ENCODE measurements at regions not wholly inside any gene's neighbourhood (a gene's known extent, or its start where the extent isn't known, plus 50 kb on each side); places are given as distances from the start of the nearest gene placed in this dataset.
"Not testable (repeated sequence)": the region's sequence is repeated elsewhere in the genome, so short reads cannot be mapped to it uniquely, and the experiment has no call there.

DNA sequence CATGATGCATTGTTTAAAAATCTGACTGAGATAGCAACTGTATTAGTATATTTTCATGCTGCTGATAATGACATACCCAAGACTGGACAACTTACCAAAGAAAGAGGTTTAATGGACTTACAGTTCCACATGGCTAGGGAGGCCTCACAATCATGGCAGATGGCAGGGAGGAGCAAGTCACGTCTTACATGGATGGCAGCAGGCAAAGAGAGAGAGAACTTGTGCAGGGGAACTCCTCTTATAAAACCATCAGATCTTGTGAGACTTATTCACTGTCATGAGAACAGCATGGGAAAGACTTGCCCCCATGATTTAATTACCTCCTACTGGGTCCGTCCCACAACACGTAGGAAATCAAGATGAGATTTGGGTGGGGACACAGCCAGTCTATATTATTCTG lies 81.3 kb upstream of the CCDC179 start:
- not testable (repeated sequence) for H4K91ac ChIP-seq (ENCODE audit: low read length); H3K79me1 ChIP-seq (replicated peaks; ENCODE audit: low read length, poor library complexity, severe bottlenecking); H3K27me3 ChIP-seq (ENCODE audit: control insufficient read depth in 1 of 2, insufficient read depth in 1 of 2, low read length in 2 of 2); H3K18ac ChIP-seq (ENCODE audit: low read depth in 1 of 2, low read length in 2 of 2); H4K8ac ChIP-seq (ENCODE audit: low read length); H2BK12ac ChIP-seq (ENCODE audit: low read length in 2 of 2); DNase-seq; H3K9ac ChIP-seq (ENCODE audit: low read length); H3K4me2 ChIP-seq (ENCODE audit: low read length, poor library complexity, severe bottlenecking); H3K23ac ChIP-seq (ENCODE audit: low read length in 2 of 2); H3K4me1 ChIP-seq (ENCODE audit: control insufficient read depth, insufficient read depth, low read depth, low read length); H2AK5ac ChIP-seq (ENCODE audit: low read length, severe bottlenecking); H3K4me3 ChIP-seq (ENCODE audit: insufficient read depth in 1 of 2, low read depth in 1 of 2, low read length in 2 of 2); H2BK120ac ChIP-seq (ENCODE audit: low read depth, low read length); H3K14ac ChIP-seq (ENCODE audit: low read length in 2 of 2); H3K9me3 ChIP-seq (ENCODE audit: control insufficient read depth, low read length); H2BK5ac ChIP-seq (ENCODE audit: low read depth, low read length, poor library complexity, severe bottlenecking); H3K27ac ChIP-seq (ENCODE audit: low read length, poor library complexity, severe bottlenecking); H3K36me3 ChIP-seq (ENCODE audit: control insufficient read depth in 1 of 2, insufficient read depth in 2 of 2, low read depth in 1 of 2, low read length in 2 of 2); H2AFZ ChIP-seq (ENCODE audit: low read depth, low read length); H2BK15ac ChIP-seq (ENCODE audit: low read depth, poor library complexity, severe bottlenecking); H3K4ac ChIP-seq (ENCODE audit: low read depth in 1 of 2, low read length in 2 of 2)
- WGBS = 91% methylated on average over 3 of the region's 3 CpGs

DNA sequence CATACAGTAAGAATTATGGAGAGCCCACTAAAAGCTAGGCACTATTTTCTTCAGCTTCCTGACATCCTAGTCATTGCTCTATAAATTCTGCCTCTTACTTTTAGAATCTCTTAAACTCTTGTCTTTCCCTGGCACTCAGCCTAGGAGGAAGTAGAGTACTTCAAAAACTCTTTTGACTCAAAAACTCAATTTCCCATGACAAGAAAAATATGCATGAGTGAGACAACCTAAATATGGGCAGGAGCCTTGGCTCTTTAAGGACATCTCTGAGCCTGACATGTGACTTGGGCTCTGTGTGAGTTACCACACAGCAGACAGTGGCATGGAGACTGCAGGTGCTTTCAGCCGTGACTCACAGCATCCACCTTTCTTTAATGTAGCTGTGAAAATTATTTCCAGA lies 97.5 kb upstream of the CCDC179 start:
- no peaks in the 10 kb centered on the region for H3K27me3 ChIP-seq (ENCODE audit: control insufficient read depth in 1 of 2, insufficient read depth in 1 of 2, low read length in 2 of 2)
- no peak overlapping the region for H3K18ac ChIP-seq (ENCODE audit: low read depth in 1 of 2, low read length in 2 of 2)
- no peak overlapping the region for H4K91ac ChIP-seq (ENCODE audit: low read length)
- H2BK12ac ChIP-seq (ENCODE audit: low read length in 2 of 2) = no peak overlapping the region
- H2AK5ac ChIP-seq (ENCODE audit: low read length, severe bottlenecking) = no peak overlapping the region
- H3K4ac ChIP-seq (ENCODE audit: low read depth in 1 of 2, low read length in 2 of 2) = no peak overlapping the region
- H2BK5ac ChIP-seq (ENCODE audit: low read depth, low read length, poor library complexity, severe bottlenecking) = no peak overlapping the region
- H3K4me2 ChIP-seq (ENCODE audit: low read length, poor library complexity, severe bottlenecking) = no peak overlapping the region
- no peaks in the 10 kb centered on the region for H3K4me1 ChIP-seq (ENCODE audit: control insufficient read depth, insufficient read depth, low read depth, low read length)
- H3K79me1 ChIP-seq (replicated peaks; ENCODE audit: low read length, poor library complexity, severe bottlenecking) = no peaks in the 10 kb centered on the region
- no peak overlapping the region for H3K4me3 ChIP-seq (ENCODE audit: insufficient read depth in 1 of 2, low read depth in 1 of 2, low read length in 2 of 2)
- H3K27ac ChIP-seq (ENCODE audit: low read length, poor library complexity, severe bottlenecking) = no peak overlapping the region
- no peak overlapping the region for H3K14ac ChIP-seq (ENCODE audit: low read length in 2 of 2)
- H3K9ac ChIP-seq (ENCODE audit: low read length) = no peak overlapping the region
- H4K8ac ChIP-seq (ENCODE audit: low read length) = no peak overlapping the region
- no peak overlapping the region for H2BK120ac ChIP-seq (ENCODE audit: low read depth, low read length)
- DNase-seq = peak; percentile 8
- H3K9me3 ChIP-seq (ENCODE audit: control insufficient read depth, low read length) = peaks cover 2% of the 10 kb centered on the region
- H3K23ac ChIP-seq (ENCODE audit: low read length in 2 of 2) = no peak overlapping the region
- H2AFZ ChIP-seq (ENCODE audit: low read depth, low read length) = no peak overlapping the region
- H3K36me3 ChIP-seq (ENCODE audit: control insufficient read depth in 1 of 2, insufficient read depth in 2 of 2, low read depth in 1 of 2, low read length in 2 of 2) = no peaks in the 10 kb centered on the region
- WGBS = no CpG with 5 or more reads among the region's 1 CpG
- H2BK15ac ChIP-seq (ENCODE audit: low read depth, poor library complexity, severe bottlenecking) = no peak overlapping the region

DNA sequence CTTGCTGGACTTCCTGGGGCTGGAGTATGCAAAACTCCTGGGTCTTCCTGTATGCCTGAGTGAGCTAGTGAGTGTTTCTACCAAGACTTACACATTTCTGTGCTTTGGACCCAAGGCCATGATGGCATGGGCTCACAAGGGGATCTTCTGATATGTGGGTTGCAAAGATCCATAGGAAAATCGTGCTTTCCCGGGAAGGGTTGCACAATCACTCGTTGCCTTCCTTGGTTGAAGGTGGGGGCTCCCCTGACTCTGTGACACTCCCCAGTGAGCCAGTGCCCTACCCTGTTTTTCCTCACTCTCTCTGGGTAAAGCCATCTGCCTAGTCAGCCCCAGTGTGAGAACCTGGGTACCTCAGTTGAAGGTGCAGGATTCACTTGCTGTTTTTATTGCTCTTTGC lies 114.0 kb upstream of the CCDC179 start:
- Histone ChIP-seq H3K27me3 (ENCODE audit: control insufficient read depth in 1 of 2, insufficient read depth in 1 of 2, low read length in 2 of 2) (no peaks in the 10 kb centered on the region), H3K4me1 (ENCODE audit: control insufficient read depth, insufficient read depth, low read depth, low read length) (no peaks in the 10 kb centered on the region), H3K4me3 (ENCODE audit: insufficient read depth in 1 of 2, low read depth in 1 of 2, low read length in 2 of 2) (no peak overlapping the region), H2BK5ac (ENCODE audit: low read depth, low read length, poor library complexity, severe bottlenecking) (no peak overlapping the region), H2AK5ac (ENCODE audit: low read length, severe bottlenecking) (no peak overlapping the region), H3K4ac (ENCODE audit: low read depth in 1 of 2, low read length in 2 of 2) (no peak overlapping the region), H3K79me1 (replicated peaks; ENCODE audit: low read length, poor library complexity, severe bottlenecking) (no peaks in the 10 kb centered on the region), H3K9ac (ENCODE audit: low read length) (no peak overlapping the region), H3K9me3 (ENCODE audit: control insufficient read depth, low read length) (no peaks in the 10 kb centered on the region), H3K36me3 (ENCODE audit: control insufficient read depth in 1 of 2, insufficient read depth in 2 of 2, low read depth in 1 of 2, low read length in 2 of 2) (no peaks in the 10 kb centered on the region), H4K8ac (ENCODE audit: low read length) (no peak overlapping the region), H2BK12ac (ENCODE audit: low read length in 2 of 2) (no peak overlapping the region), H3K18ac (ENCODE audit: low read depth in 1 of 2, low read length in 2 of 2) (no peak overlapping the region), H3K27ac (ENCODE audit: low read length, poor library complexity, severe bottlenecking) (no peak overlapping the region), H2BK15ac (ENCODE audit: low read depth, poor library complexity, severe bottlenecking) (no peak overlapping the region), H2BK120ac (ENCODE audit: low read depth, low read length) (no peak overlapping the region), H3K23ac (ENCODE audit: low read length in 2 of 2) (no peak overlapping the region), H3K4me2 (ENCODE audit: low read length, poor library complexity, severe bottlenecking) (no peak overlapping the region), H4K91ac (ENCODE audit: low read length) (no peak overlapping the region), H3K14ac (ENCODE audit: low read length in 2 of 2) (no peak overlapping the region), H2AFZ (ENCODE audit: low read depth, low read length) (no peak overlapping the region)
- no peak for DNase-seq
- WGBS = 86% methylated on average over 3 of the region's 3 CpGs

DNA sequence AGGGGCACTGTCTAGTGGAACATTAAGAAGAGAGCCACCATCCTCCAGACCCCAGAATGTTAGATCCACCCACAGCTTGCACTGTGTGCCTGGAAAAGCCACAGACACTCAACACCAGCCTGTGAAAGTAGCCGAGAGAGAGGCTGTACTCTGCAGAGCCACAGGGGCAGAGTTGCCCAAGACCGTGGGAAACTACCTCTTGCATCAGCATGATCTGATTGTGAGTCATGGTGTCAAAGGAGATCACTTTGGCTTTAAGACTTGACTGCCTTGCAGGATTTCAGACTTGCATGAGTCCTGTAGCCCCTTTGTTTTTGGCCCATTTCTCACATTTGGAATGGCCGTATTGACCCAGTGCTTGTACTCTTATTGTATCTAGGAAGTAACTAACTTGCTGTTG lies 115.9 kb upstream of the CCDC179 start:
- Histone ChIP-seq H3K9ac (ENCODE audit: low read length) (no peak overlapping the region), H3K4ac (ENCODE audit: low read depth in 1 of 2, low read length in 2 of 2) (no peak overlapping the region), H3K79me1 (replicated peaks; ENCODE audit: low read length, poor library complexity, severe bottlenecking) (no peaks in the 10 kb centered on the region), H2BK120ac (ENCODE audit: low read depth, low read length) (no peak overlapping the region), H3K36me3 (ENCODE audit: control insufficient read depth in 1 of 2, insufficient read depth in 2 of 2, low read depth in 1 of 2, low read length in 2 of 2) (no peaks in the 10 kb centered on the region), H3K9me3 (ENCODE audit: control insufficient read depth, low read length) (no peaks in the 10 kb centered on the region), H4K91ac (ENCODE audit: low read length) (no peak overlapping the region), H2AFZ (ENCODE audit: low read depth, low read length) (no peak overlapping the region), H3K4me1 (ENCODE audit: control insufficient read depth, insufficient read depth, low read depth, low read length) (no peaks in the 10 kb centered on the region), H4K8ac (ENCODE audit: low read length) (no peak overlapping the region), H3K4me2 (ENCODE audit: low read length, poor library complexity, severe bottlenecking) (no peak overlapping the region), H3K27me3 (ENCODE audit: control insufficient read depth in 1 of 2, insufficient read depth in 1 of 2, low read length in 2 of 2) (no peaks in the 10 kb centered on the region), H2BK12ac (ENCODE audit: low read length in 2 of 2) (no peak overlapping the region), H3K27ac (ENCODE audit: low read length, poor library complexity, severe bottlenecking) (no peak overlapping the region), H2BK5ac (ENCODE audit: low read depth, low read length, poor library complexity, severe bottlenecking) (no peak overlapping the region), H3K14ac (ENCODE audit: low read length in 2 of 2) (peak overlapping the region in 1 of 2 experiments; percentile 3), H3K4me3 (ENCODE audit: insufficient read depth in 1 of 2, low read depth in 1 of 2, low read length in 2 of 2) (no peak overlapping the region), H3K18ac (ENCODE audit: low read depth in 1 of 2, low read length in 2 of 2) (no peak overlapping the region), H3K23ac (ENCODE audit: low read length in 2 of 2) (no peak overlapping the region), H2AK5ac (ENCODE audit: low read length, severe bottlenecking) (no peak overlapping the region), H2BK15ac (ENCODE audit: low read depth, poor library complexity, severe bottlenecking) (no peak overlapping the region)
- peak; percentile 94 for DNase-seq
- 56% methylated on average over 3 of the region's 3 CpGs for WGBS
